ENCODE measurements at regions not wholly inside any gene's neighbourhood (a gene's known extent, or its start where the extent isn't known, plus 50 kb on each side); places are given as distances from the start of the nearest gene placed in this dataset.

DNA sequence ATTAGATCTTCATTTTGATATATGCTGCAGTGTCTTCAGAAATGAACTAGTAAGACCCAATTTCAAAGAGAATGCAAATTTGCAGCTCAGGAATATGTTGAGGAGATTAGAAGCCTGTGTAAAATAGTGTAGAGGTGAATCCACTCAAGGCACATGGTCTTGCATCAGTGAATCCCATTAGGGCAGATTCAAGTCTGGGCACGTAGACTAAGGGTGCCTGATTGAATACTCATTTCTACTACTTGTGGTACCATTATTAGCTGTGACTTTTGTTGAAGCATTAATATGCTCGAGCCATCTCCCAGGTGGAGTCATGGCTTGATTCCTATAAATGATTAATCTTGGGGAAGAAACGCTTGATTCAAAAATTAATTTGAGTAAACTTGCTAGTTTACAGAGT is 129.4 kb downstream of the AKAP11 start:
- no peaks in the 10 kb centered on the region for H3K79me2 ChIP-seq (ENCODE audit: control insufficient read depth, insufficient read depth, low read length)
- no peak overlapping the region for H3K4me2 ChIP-seq (ENCODE audit: insufficient read depth, low read length)
- H3K9me1 ChIP-seq (ENCODE audit: control insufficient read depth, insufficient read depth, low read length), result no peaks in the 10 kb centered on the region
- DNase-seq (ENCODE audit: extremely low read depth in 1 of 4, low spot score in 3 of 4) (no peak), FAIRE-seq (no peak), ATAC-seq (no peak)
- 0% methylated on average over 3 of the region's 3 CpGs for WGBS (ENCODE audit: insufficient coverage, low coverage, missing lambda C conversion rate)
- H3K9me3 ChIP-seq (replicated peaks; ENCODE audit: control insufficient read depth, insufficient read depth, low read depth, low read length), result no peaks in the 10 kb centered on the region
- in situ Hi-C loops (cut with MboI) (no loop called here), intact Hi-C loops (cut with micrococcal nuclease) (no loop called here)
- peaks cover 0 to 9% of the 10 kb centered on the region in 2 experiments; a peak in 2 of 5 replicates for H3K27me3 ChIP-seq (ENCODE audit: control insufficient read depth in 2 of 2, insufficient read depth in 2 of 2, low read length in 2 of 2)
- no peaks in the 10 kb centered on the region for H4K20me1 ChIP-seq (replicated peaks; ENCODE audit: control insufficient read depth, insufficient read depth, low read length)
- no peak for TF ChIP-seq XRCC5 (IDR thresholded peaks at IDR 0.05; ENCODE audit: low read depth, low read length)
- TF ChIP-seq SREBF1 (IDR thresholded peaks at IDR 0.05; ENCODE audit: borderline replicate concordance, low read depth, low read length), result no peak
- TF ChIP-seq, protein P1, sequence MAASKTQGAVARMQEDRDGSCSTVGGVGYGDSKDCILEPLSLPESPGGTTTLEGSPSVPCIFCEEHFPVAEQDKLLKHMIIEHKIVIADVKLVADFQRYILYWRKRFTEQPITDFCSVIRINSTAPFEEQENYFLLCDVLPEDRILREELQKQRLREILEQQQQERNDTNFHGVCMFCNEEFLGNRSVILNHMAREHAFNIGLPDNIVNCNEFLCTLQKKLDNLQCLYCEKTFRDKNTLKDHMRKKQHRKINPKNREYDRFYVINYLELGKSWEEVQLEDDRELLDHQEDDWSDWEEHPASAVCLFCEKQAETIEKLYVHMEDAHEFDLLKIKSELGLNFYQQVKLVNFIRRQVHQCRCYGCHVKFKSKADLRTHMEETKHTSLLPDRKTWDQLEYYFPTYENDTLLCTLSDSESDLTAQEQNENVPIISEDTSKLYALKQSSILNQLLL (CRISPR knock-in tag; IDR thresholded peaks at IDR 0.05; ENCODE audit: borderline replicate concordance), result no peak
- TF ChIP-seq, protein P2, sequence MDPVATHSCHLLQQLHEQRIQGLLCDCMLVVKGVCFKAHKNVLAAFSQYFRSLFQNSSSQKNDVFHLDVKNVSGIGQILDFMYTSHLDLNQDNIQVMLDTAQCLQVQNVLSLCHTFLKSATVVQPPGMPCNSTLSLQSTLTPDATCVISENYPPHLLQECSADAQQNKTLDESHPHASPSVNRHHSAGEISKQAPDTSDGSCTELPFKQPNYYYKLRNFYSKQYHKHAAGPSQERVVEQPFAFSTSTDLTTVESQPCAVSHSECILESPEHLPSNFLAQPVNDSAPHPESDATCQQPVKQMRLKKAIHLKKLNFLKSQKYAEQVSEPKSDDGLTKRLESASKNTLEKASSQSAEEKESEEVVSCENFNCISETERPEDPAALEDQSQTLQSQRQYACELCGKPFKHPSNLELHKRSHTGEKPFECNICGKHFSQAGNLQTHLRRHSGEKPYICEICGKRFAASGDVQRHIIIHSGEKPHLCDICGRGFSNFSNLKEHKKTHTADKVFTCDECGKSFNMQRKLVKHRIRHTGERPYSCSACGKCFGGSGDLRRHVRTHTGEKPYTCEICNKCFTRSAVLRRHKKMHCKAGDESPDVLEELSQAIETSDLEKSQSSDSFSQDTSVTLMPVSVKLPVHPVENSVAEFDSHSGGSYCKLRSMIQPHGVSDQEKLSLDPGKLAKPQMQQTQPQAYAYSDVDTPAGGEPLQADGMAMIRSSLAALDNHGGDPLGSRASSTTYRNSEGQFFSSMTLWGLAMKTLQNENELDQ (CRISPR knock-in tag; IDR thresholded peaks at IDR 0.05; ENCODE audit: borderline replicate concordance), result no peak
- TF ChIP-seq ZNF408 (CRISPR knock-in tag; IDR thresholded peaks at IDR 0.05; ENCODE audit: low read depth), result no peak
- no peak for TF ChIP-seq ZNF583 (CRISPR knock-in tag; IDR thresholded peaks at IDR 0.05)
- no peak for TF ChIP-seq GATAD2B (IDR thresholded peaks at IDR 0.05; ENCODE audit: borderline replicate concordance)
- TF ChIP-seq SREBF2 (CRISPR knock-in tag; IDR thresholded peaks at IDR 0.05), result no peak
- no peak for TF ChIP-seq MCM7 (IDR thresholded peaks at IDR 0.05)
- TF ChIP-seq FOXA1 (IDR thresholded peaks at IDR 0.05; ENCODE audit: borderline replicate concordance), result no peak
- no peak for TF ChIP-seq HNRNPH1 (optimal IDR thresholded peaks at IDR 0.05; ENCODE audit: low read depth, low read length)
- no peak for TF ChIP-seq L3MBTL2 (IDR thresholded peaks at IDR 0.05)
- TF ChIP-seq TAF7 (tag; IDR thresholded peaks at IDR 0.05), result no peak
- TF ChIP-seq ZNF121 (CRISPR knock-in tag; conservative IDR thresholded peaks at IDR 0.05), result no peak
- TF ChIP-seq, protein P3, sequence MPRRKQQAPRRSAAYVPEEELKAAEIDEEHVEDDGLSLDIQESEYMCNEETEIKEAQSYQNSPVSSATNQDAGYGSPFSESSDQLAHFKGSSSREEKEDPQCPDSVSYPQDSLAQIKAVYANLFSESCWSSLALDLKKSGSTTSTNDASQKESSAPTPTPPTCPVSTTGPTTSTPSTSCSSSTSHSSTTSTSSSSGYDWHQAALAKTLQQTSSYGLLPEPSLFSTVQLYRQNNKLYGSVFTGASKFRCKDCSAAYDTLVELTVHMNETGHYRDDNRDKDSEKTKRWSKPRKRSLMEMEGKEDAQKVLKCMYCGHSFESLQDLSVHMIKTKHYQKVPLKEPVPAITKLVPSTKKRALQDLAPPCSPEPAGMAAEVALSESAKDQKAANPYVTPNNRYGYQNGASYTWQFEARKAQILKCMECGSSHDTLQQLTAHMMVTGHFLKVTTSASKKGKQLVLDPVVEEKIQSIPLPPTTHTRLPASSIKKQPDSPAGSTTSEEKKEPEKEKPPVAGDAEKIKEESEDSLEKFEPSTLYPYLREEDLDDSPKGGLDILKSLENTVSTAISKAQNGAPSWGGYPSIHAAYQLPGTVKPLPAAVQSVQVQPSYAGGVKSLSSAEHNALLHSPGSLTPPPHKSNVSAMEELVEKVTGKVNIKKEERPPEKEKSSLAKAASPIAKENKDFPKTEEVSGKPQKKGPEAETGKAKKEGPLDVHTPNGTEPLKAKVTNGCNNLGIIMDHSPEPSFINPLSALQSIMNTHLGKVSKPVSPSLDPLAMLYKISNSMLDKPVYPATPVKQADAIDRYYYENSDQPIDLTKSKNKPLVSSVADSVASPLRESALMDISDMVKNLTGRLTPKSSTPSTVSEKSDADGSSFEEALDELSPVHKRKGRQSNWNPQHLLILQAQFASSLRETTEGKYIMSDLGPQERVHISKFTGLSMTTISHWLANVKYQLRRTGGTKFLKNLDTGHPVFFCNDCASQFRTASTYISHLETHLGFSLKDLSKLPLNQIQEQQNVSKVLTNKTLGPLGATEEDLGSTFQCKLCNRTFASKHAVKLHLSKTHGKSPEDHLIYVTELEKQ (CRISPR knock-in tag; IDR thresholded peaks at IDR 0.05), result no peak
- no peak overlapping the region for H3K9ac ChIP-seq (ENCODE audit: insufficient read depth in 1 of 2, low read depth in 2 of 2, low read length in 2 of 2)
- H3K36me3 ChIP-seq (ENCODE audit: control insufficient read depth, insufficient read depth, low read length), result no peaks in the 10 kb centered on the region
- BruUV-seq (replicated peaks), result no TSS peak
- H3K4me1 ChIP-seq (replicated peaks in 1 of 2; ENCODE audit: control insufficient read depth in 2 of 2, insufficient read depth in 2 of 2, low read length in 2 of 2), result no peaks in the 10 kb centered on the region
- CTCF ChIA-PET (ENCODE audit: low intra/inter-chr PET ratio), result no interaction called here
- POLR2A ChIA-PET, result no interaction called here
- no peak overlapping the region for H3K27ac ChIP-seq (ENCODE audit: extremely low read depth, low read depth, low read length)
- no peak overlapping the region for H2AFZ ChIP-seq (ENCODE audit: low read depth, low read length)
- no peak overlapping the region for H3K4me3 ChIP-seq

All from K562 (cell line).